Thymus (tissue), 11 donors: ENCODE measurements at regions not wholly inside any gene's neighbourhood (a gene's known extent, or its start where the extent isn't known, plus 50 kb on each side); places are given as distances from the start of the nearest gene placed in this dataset.

Experiments used
- DNase-seq, 9 donors: peaks; one replicate each; pipeline ENCODE4 v3.0.0-alpha.2; 2013; ENCODE audit warnings: low spot score in 9 of 9, low read depth in 6 of 9, missing footprints in 1 of 9
- H3K27ac ChIP-seq, 2 donors: one replicate each; pipeline ENCODE4 v1.5.1; 2013; ENCODE audit warnings: control low read depth in 1 of 2, low read depth in 1 of 2, low read length in 1 of 2, mild to moderate bottlenecking in 1 of 2, moderate library complexity in 1 of 2
- H3K27me3 ChIP-seq, 2 donors: one replicate each; pipeline ENCODE4 v1.5.1; 2013; ENCODE audit warnings: low read length in 1 of 2; ENCODE audit not compliant: control insufficient read depth in 2 of 2, insufficient read depth in 1 of 2
- H3K36me3 ChIP-seq, 2 donors: one replicate each; pipeline ENCODE4 v1.5.1; 2013; ENCODE audit warnings: low read length in 1 of 2, mild to moderate bottlenecking in 1 of 2, moderate library complexity in 1 of 2; ENCODE audit not compliant: control insufficient read depth in 2 of 2, insufficient read depth in 2 of 2
- H3K4me1 ChIP-seq, 2 donors: one replicate each; pipeline ENCODE4 v1.5.1; 2013; ENCODE audit warnings: low read length in 2 of 2; ENCODE audit not compliant: control insufficient read depth in 2 of 2, insufficient read depth in 2 of 2
- H3K4me3 ChIP-seq, 2 donors: one replicate each; pipeline ENCODE4 v1.5.1; 2013; ENCODE audit warnings: low read length in 2 of 2, control low read depth in 1 of 2, mild to moderate bottlenecking in 1 of 2
- H3K9me3 ChIP-seq, 2 donors: one replicate each; pipeline ENCODE4 v1.5.1; 2013; ENCODE audit warnings: low read length in 1 of 2, mild to moderate bottlenecking in 1 of 2; ENCODE audit not compliant: control insufficient read depth in 2 of 2, insufficient read depth in 1 of 2
- WGBS: extraction: QIAGEN DNeasy Blood & Tissue Kit; methylation state at CpG from one replicate; pipeline ENCODE4 v1.1.7; 2013; 5-methylcytosine and 5-hydroxymethylcytosine counted together
- donor health status: healthy.

DNA sequence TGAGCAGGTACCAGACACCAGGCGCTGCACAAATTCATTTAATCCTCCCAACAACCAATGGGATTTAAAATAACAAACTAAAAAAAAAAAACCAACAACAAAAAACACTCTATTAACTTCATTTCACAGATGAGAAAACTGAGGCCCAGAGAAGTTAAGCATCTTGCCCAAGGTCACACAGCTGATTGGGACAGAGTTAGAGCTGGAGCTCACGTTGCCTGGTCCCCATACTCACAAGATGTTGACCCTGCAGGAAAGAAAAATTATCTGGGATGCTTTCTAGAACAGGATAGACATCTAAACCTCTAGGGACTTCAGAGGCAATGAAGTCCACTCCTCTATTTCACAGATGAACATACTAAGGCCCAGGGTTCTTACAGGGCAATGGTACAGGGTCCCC is 175.3 kb downstream of the PSMG1 start:
- WGBS, result over 99% methylated on average over 2 of the region's 2 CpGs
- H3K36me3 ChIP-seq, result no peaks in the 10 kb centered on the region
- H3K27me3 ChIP-seq, result no peaks in the 10 kb centered on the region
- H3K9me3 ChIP-seq, result peaks cover 0 to under 1% of the 10 kb centered on the region in 2 donors
- peaks cover 20 to 45% of the 10 kb centered on the region in 2 donors for H3K4me1 ChIP-seq
- no peak overlapping the region for H3K4me3 ChIP-seq
- H3K27ac ChIP-seq, result peak overlapping the region in 1 of 2 donors; percentile 11
- no peak for DNase-seq

DNA sequence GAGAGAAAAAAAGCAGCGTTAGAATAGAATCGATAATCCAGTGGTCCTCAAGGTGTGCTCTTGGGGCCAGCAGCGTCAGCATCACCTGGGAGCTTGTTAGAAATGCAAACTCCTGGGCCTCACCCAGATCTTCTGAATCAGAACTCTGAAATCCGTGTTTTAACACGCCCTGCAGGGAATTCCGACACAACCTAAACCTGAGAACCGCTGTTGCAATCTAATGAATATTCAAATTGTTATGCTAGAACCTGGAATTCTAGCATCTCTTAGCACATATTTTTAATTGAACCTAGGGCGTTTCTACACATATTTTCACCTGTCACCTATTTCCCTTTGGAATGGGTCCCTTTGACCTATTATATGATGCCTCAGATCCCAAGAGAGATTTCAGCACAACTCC is 175.7 kb downstream of the PSMG1 start:
- no peak for DNase-seq
- 80% methylated on average over 8 of the region's 8 CpGs for WGBS
- H3K9me3 ChIP-seq, result no peaks in the 10 kb centered on the region

GRCh38 chr21:39006571-39007311 is 176.5 kb downstream of the PSMG1 start:
- H3K4me3 ChIP-seq, result no peak overlapping the region

More for the DNA sequence above, 175.7 kb downstream of the PSMG1 start:
- no peak overlapping the region for H3K4me3 ChIP-seq
- H3K27ac ChIP-seq, result peak overlapping the region in 1 of 2 donors; percentile 55
- H3K4me1 ChIP-seq, result peaks cover 20 to 48% of the 10 kb centered on the region in 2 donors
- H3K36me3 ChIP-seq, result no peaks in the 10 kb centered on the region
- no peaks in the 10 kb centered on the region for H3K27me3 ChIP-seq

GRCh38 chr21:39005502-39005787 is 177.8 kb downstream of the PSMG1 start:
- Histone ChIP-seq H3K27ac (peak overlapping the region in 1 of 2 donors; percentile 74), H3K4me3 (no peak overlapping the region), H3K9me3 (no peaks in the 10 kb centered on the region), H3K27me3 (no peaks in the 10 kb centered on the region), H3K4me1 (peaks cover 17 to 50% of the 10 kb centered on the region in 2 donors), H3K36me3 (no peaks in the 10 kb centered on the region)
- no peak for DNase-seq
- WGBS, result 56% methylated on average over 3 of the region's 3 CpGs

More at GRCh38 chr21:39006571-39007311, 176.5 kb downstream of the PSMG1 start:
- H3K9me3 ChIP-seq, result no peaks in the 10 kb centered on the region
- H3K27me3 ChIP-seq, result no peaks in the 10 kb centered on the region
- no peaks in the 10 kb centered on the region for H3K36me3 ChIP-seq
- H3K27ac ChIP-seq, result peak overlapping the region; percentile 49 to 71
- WGBS, result 51% methylated on average over 7 of the region's 7 CpGs
- peaks cover 20 to 48% of the 10 kb centered on the region in 2 donors for H3K4me1 ChIP-seq
- no peak for DNase-seq

DNA sequence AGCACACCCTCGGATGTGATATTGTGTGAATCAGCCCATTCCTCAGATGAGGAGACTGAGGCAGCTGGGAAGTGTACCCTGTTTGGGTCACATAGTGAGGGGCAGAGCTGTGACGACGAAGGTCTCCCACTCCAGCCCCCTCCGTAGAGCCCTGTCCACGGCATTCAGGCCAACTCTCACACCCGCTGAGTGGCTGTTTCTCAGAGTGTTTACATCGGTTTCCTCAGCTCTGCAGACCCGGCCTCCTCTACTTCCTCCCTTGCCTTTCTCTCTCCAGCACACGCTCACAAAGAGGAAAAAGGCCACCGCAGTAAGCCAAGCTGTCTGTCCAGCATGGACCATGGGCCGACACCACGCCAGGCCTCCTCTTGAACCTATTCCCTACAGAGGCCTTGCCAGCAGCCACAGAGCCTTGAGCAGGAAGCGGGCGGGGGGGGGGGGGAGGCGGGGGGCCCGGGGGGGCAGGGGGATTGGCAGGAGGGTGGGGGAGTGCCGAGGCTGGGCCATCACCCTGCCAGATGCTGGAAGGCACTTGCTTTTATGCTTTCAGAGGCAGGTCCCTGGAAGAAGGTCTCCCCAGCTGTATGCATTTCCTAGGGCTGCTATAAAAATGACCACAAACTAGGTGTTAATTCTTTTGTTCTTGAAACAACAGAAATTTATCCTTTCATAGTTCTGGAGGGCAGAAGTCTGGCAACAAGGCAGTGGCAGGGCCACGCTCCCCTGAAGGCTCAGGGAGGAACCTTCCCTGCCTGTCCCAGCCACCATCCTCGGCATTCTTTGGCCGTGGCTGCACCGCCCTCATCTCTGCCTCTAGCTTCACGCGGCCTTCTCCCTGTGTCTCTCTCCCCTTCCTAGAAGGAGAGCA is 178.4 kb downstream of the PSMG1 start:
- WGBS, result 13% methylated on average over 22 of the region's 23 CpGs
- H3K4me1 ChIP-seq, result peaks cover 17 to 55% of the 10 kb centered on the region in 2 donors
- peak overlapping the region in 1 of 2 donors; percentile 6 for H3K4me3 ChIP-seq

DNA sequence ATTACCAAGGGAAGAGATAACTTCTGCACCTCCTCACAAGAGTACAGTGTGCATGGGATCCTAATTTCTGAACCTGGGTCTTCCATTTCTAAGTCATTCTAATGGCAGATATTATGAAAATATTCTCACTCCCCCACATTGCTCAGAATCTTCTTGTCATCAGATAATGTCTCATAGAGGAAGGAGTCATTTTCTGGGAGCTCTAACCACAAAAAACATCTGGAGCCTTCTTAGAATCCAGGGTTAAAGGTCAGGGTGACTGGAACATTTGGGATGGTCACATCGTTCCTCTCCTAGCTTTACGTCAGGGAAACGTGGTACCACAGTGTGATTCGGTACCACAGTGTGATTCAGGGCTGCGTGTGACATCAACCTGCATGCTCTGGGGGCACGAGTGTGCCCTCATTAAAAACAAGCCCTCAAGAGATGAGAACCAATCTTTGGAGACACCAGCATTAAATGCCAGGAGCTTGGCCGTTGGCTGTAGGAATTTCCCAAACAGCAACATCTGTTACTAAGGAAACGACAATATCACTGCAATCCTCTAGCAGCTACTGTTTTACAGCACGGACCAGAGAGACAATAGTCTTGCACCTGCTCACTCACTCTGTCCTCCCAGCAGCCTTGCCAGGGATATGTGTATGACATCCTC is 179.1 kb downstream of the PSMG1 start:
- H3K9me3 ChIP-seq, result no peaks in the 10 kb centered on the region
- H3K4me3 ChIP-seq, result no peak overlapping the region
- 64% methylated on average over 9 of the region's 9 CpGs for WGBS
- H3K36me3 ChIP-seq, result no peaks in the 10 kb centered on the region
- no peaks in the 10 kb centered on the region for H3K27me3 ChIP-seq
- no peak for DNase-seq
- peak overlapping the region; percentile 76 to 88 for H3K27ac ChIP-seq
- H3K4me1 ChIP-seq, result peaks cover 17 to 59% of the 10 kb centered on the region in 2 donors

More for the DNA sequence above, 178.4 kb downstream of the PSMG1 start:
- H3K36me3 ChIP-seq, result no peaks in the 10 kb centered on the region
- peak in 1 of 9 donors; percentile 73 for DNase-seq
- no peaks in the 10 kb centered on the region for H3K9me3 ChIP-seq
- H3K27me3 ChIP-seq, result no peaks in the 10 kb centered on the region
- peak overlapping the region; percentile 76 to 88 for H3K27ac ChIP-seq

GRCh38 chr21:39001341-39001740 is 181.9 kb downstream of the PSMG1 start:
- no peaks in the 10 kb centered on the region for H3K36me3 ChIP-seq
- H3K4me1 ChIP-seq, result peaks cover 17 to 59% of the 10 kb centered on the region in 2 donors
- no peak for DNase-seq
- WGBS, result 86% methylated on average over 5 of the region's 5 CpGs
- H3K27ac ChIP-seq, result no peak overlapping the region
- H3K9me3 ChIP-seq, result no peaks in the 10 kb centered on the region
- no peaks in the 10 kb centered on the region for H3K27me3 ChIP-seq
- H3K4me3 ChIP-seq, result no peak overlapping the region

DNA sequence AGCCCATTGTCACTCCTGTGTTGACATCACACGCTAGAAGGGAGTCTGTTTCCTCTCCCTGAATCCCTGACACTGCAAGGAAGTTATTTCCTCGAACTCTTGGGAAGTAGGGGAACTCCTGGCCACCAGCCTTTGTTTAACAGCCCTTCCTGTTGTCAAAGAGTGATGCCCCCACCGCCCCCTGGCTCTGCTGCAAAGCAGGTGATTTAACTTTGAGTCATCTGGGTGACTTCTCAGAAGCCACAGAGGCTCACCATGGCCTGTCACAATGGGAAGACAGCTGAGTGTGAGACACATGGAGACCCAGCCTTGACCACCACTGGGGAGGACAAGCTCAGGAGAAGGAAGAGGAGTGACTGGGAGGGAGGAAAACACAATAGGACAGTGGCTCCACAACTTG is 182.8 kb downstream of the PSMG1 start:
- Histone ChIP-seq H3K9me3 (no peaks in the 10 kb centered on the region), H3K27ac (peak overlapping the region in 1 of 2 donors; percentile 36), H3K36me3 (no peaks in the 10 kb centered on the region), H3K4me3 (no peak overlapping the region), H3K4me1 (peaks cover 24 to 59% of the 10 kb centered on the region in 2 donors), H3K27me3 (no peaks in the 10 kb centered on the region)
- DNase-seq, result no peak
- 66% methylated on average over 3 of the region's 3 CpGs for WGBS

- 79% methylated on average over 3 of the region's 3 CpGs for WGBS
- DNase-seq, result no peak
- Histone ChIP-seq H3K4me3 (no peak overlapping the region), H3K4me1 (peaks cover 13 to 56% of the 10 kb centered on the region in 2 donors), H3K36me3 (no peaks in the 10 kb centered on the region), H3K27me3 (no peaks in the 10 kb centered on the region), H3K27ac (no peak overlapping the region), H3K9me3 (no peaks in the 10 kb centered on the region)
Observed at GRCh38 chr21:38999161-38999560, 184.1 kb downstream of the PSMG1 start.
